HEK293T (cell line): ENCODE measurements at regions not wholly inside any gene's neighbourhood (a gene's known extent, or its start where the extent isn't known, plus 50 kb on each side); places are given as distances from the start of the nearest gene placed in this dataset.

ENCODE experiments used
- CTCF ChIA-PET: fragments of 350-600 bp; formaldehyde crosslinking; extraction: SDS; loops from one replicate; lab custom pipeline; 2021; ENCODE audit warnings: antibody characterized with exemption, inconsistent platforms; lab: Yijun Ruan, JAX
- POLR2A ChIA-PET: fragments of 350-600 bp; formaldehyde crosslinking; extraction: SDS; loops from one replicate; lab custom pipeline; 2020; ENCODE audit warnings: antibody characterized with exemption, inconsistent platforms; lab: Yijun Ruan, JAX
- DNase-seq: peaks from one replicate; pipeline ENCODE4 v3.0.0; 2012; ENCODE audit warnings: mixed read lengths; ENCODE audit errors: extremely low spot score
- ARNT ChIP-seq: fragments of 450-650 bp; IDR thresholded peaks from 2 replicates; pipeline ENCODE4 v1.6.1; 2017; ENCODE audit warnings: mild to moderate bottlenecking
- BHLHE40 ChIP-seq: fragments of 450-650 bp; IDR thresholded peaks from 2 replicates; pipeline ENCODE4 v1.6.1; 2016; ENCODE audit warnings: mild to moderate bottlenecking, moderate library complexity, borderline replicate concordance
- CTBP1 ChIP-seq: fragments of 450-650 bp; IDR thresholded peaks from 2 replicates; pipeline ENCODE4 v1.6.1; 2016; ENCODE audit warnings: borderline replicate concordance
- ELF4 ChIP-seq: fragments of 450-650 bp; IDR thresholded peaks from 2 replicates; pipeline ENCODE4 v1.6.1; 2017; ENCODE audit warnings: antibody characterized with exemption
- FOXA1 ChIP-seq: fragments of 450-650 bp; IDR thresholded peaks from 2 replicates; pipeline ENCODE4 v1.6.1; 2016; ENCODE audit warnings: mild to moderate bottlenecking
- FOXK2 ChIP-seq: fragments of 450-650 bp; IDR thresholded peaks from 2 replicates; pipeline ENCODE4 v1.6.1; 2016; ENCODE audit warnings: mild to moderate bottlenecking
- FOXM1 ChIP-seq: fragments of 450-650 bp; IDR thresholded peaks from 2 replicates; pipeline ENCODE4 v1.6.1; 2017; ENCODE audit warnings: mild to moderate bottlenecking, borderline replicate concordance
- HDGF ChIP-seq: fragments of 450-650 bp; IDR thresholded peaks from 2 replicates; pipeline ENCODE4 v1.6.1; 2017; ENCODE audit warnings: antibody characterized with exemption, borderline replicate concordance
- L3MBTL2 ChIP-seq: fragments of 450-650 bp; conservative IDR thresholded peaks from 2 replicates; pipeline ENCODE4 v1.6.1; 2016; ENCODE audit warnings: mild to moderate bottlenecking
- LEF1 ChIP-seq: fragments of 450-650 bp; IDR thresholded peaks from 2 replicates; pipeline ENCODE4 v1.6.1; 2017; ENCODE audit warnings: mild to moderate bottlenecking, borderline replicate concordance
- NFRKB ChIP-seq: fragments of 450-650 bp; IDR thresholded peaks from 2 replicates; pipeline ENCODE4 v1.6.1; 2016; ENCODE audit warnings: mild to moderate bottlenecking, moderate library complexity
- SP1 ChIP-seq: fragments of 450-650 bp; IDR thresholded peaks from 2 replicates; pipeline ENCODE4 v1.6.1; 2017
- SUZ12 ChIP-seq: fragments of 450-650 bp; IDR thresholded peaks from 2 replicates; pipeline ENCODE4 v1.6.1; 2016; ENCODE audit warnings: mild to moderate bottlenecking
- TARDBP ChIP-seq: fragments of 450-650 bp; IDR thresholded peaks from 2 replicates; pipeline ENCODE4 v1.6.1; 2016
- ZNF384 ChIP-seq: fragments of 450-650 bp; IDR thresholded peaks from 2 replicates; pipeline ENCODE4 v1.6.1; 2016
- TF ChIP-seq, protein P1 (sequence below): fragments of 450-650 bp; IDR thresholded peaks from 2 replicates; pipeline ENCODE4 v1.6.1; 2016

DNA sequence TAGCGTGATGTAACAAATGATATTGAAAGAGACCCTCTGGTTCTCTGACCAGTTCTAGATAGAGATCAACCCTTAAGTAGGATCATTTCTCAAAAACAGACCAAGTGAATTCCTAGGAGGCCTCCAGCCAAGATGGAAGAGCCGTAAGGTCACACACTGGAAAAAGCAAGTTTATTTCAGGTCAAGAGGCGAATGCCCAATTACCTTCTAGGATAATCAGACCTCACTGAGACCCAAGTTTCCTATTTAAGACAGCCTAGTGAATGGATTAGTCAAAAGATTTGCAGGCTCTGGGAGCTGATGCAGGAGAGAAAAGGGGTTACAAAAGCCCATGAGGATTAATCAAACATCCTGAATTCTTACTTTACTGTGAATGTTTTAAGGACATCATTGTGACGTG lies 486.1 kb upstream of the NRP1 start:
- DNase-seq = no peak
- TF ChIP-seq, protein P1, sequence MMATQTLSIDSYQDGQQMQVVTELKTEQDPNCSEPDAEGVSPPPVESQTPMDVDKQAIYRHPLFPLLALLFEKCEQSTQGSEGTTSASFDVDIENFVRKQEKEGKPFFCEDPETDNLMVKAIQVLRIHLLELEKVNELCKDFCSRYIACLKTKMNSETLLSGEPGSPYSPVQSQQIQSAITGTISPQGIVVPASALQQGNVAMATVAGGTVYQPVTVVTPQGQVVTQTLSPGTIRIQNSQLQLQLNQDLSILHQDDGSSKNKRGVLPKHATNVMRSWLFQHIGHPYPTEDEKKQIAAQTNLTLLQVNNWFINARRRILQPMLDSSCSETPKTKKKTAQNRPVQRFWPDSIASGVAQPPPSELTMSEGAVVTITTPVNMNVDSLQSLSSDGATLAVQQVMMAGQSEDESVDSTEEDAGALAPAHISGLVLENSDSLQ = no peak
- no peak for TF ChIP-seq BHLHE40
- TF ChIP-seq ARNT = no peak
- POLR2A ChIA-PET = no interaction called here
- CTCF ChIA-PET = no interaction called here

DNA sequence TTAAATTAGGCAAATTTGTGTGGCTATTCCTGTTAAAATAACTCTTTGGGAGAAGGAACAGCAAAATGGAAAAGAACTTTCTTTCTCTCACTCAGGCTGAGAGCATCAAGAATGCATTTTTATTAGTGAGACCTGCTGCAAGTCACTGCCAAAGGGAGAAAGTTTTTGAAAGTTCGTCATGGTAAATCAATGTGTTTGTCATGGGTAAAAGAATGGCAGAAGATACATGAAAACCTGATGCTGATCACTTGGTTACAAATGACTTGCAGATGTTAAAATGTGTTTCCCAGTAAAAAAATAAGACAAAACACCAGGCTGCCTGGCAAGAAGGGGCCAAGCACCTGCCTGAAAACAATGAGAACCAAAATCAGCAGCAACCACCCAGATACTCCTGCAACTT lies 484.7 kb upstream of the NRP1 start:
- ChIA-PET POLR2A (no interaction called here), CTCF (no interaction called here)
- TF ChIP-seq CTBP1 (no peak), ZNF384 (no peak), L3MBTL2 (no peak), FOXM1 (no peak)
- TF ChIP-seq, protein P1 = no peak
- DNase-seq = no peak

DNA sequence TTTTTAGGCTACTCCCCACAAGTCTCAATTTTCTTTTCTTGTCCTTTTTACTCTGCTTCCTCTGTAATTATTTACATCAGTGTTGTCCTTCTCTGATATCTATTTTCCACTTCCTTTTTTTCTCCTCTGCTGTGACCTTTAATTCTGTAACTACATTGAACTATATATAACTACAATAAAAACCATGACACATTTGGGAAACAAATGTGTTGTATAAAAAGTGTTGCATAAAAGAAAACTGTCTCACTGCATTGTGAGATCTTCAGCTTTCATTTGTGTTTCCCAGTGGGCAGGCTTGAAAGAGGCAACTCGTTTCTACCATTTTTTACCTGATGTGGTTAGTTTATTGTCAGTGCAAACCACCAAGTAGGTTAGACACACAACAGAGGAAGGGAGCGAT lies 483.9 kb upstream of the NRP1 start:
- ChIA-PET CTCF (no interaction called here), POLR2A (no interaction called here)
- no peak for TF ChIP-seq ARNT
- no peak for TF ChIP-seq NFRKB
- DNase-seq = no peak

DNA sequence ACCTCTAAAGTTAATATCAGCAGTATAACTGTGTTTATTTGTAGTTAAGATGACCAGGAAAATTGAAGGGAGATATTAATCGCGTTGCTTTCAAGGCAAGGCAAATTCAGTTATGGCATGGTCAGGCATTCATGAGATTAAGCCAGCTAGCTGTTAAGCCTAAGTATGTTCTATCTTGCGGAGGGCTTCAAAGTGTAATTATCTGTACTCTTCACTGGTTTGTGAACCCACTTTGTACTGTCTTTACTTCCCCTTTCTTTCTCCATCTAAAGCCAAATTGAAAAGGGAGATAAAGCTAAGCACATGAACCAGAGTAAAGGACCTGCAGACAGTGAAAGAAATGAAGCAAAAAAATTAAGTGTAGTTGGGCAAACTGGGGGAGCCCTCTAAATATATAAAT lies 483.1 kb upstream of the NRP1 start:
- ChIA-PET POLR2A (no interaction called here), CTCF (no interaction called here)
- no peak for DNase-seq
- no peak for TF ChIP-seq ZNF384
- no peak for TF ChIP-seq LEF1
- no peak for TF ChIP-seq SP1
- TF ChIP-seq, protein P1 = no peak
- TF ChIP-seq CTBP1 = no peak
- no peak for TF ChIP-seq NFRKB
- TF ChIP-seq BHLHE40 = no peak
- no peak for TF ChIP-seq FOXK2
- no peak for TF ChIP-seq FOXM1
- TF ChIP-seq ELF4 = no peak
- no peak for TF ChIP-seq SUZ12
- TF ChIP-seq FOXA1 = no peak
- TF ChIP-seq L3MBTL2 = no peak
- no peak for TF ChIP-seq TARDBP
- no peak for TF ChIP-seq HDGF
- TF ChIP-seq ARNT = no peak

DNA sequence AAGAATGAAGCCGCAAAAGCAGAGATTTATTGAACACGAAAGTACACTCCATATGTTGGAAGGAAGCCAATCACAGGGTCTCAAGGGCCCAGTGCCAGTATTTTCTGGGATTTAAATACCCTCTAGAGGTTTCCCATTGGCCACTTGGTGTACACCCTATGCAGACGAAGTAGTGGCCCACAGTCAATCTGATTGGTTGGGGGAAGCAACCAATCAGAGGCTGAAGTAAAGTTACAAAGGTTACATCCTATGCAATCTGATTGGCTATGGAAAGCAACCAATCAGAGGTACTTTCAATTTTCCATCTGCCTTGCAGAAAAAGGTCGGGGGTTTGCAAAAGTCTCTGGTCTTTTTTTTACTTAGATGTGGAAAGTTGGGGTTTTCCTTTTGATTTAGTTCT lies 481.3 kb upstream of the NRP1 start:
- DNase-seq = no peak
- TF ChIP-seq FOXK2 (no peak), L3MBTL2 (no peak), ELF4 (no peak), FOXM1 (no peak), ZNF384 (no peak), SP1 (no peak), SUZ12 (no peak), LEF1 (no peak), BHLHE40 (no peak), CTBP1 (no peak), NFRKB (no peak), ARNT (no peak)
- TF ChIP-seq, protein P1 = no peak
- ChIA-PET POLR2A (no interaction called here), CTCF (no interaction called here)

DNA sequence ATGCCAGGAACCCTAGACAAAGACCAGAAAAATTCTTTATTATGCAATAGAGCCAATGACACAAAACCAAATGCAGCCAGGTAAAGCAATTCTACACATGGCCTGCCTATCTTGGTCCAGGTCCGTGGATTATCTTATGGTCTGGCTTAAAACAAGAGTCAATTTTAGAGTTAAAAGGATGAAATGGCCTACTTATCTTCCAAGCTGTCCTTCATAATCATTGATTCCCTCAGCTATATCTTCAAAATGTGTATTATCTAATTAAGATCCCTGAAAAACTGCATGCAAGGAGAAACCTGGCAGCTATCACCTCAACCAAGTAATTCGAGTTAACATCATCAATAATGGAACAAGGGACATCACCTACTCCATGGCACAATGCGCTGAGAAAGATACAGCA lies 479.4 kb upstream of the NRP1 start:
- ChIA-PET CTCF (no interaction called here), POLR2A (no interaction called here)
- no peak for DNase-seq
- no peak for TF ChIP-seq FOXM1
- no peak for TF ChIP-seq HDGF
- no peak for TF ChIP-seq ZNF384
- TF ChIP-seq ARNT = no peak
- TF ChIP-seq L3MBTL2 = no peak
- TF ChIP-seq ELF4 = no peak
- TF ChIP-seq LEF1 = no peak

DNA sequence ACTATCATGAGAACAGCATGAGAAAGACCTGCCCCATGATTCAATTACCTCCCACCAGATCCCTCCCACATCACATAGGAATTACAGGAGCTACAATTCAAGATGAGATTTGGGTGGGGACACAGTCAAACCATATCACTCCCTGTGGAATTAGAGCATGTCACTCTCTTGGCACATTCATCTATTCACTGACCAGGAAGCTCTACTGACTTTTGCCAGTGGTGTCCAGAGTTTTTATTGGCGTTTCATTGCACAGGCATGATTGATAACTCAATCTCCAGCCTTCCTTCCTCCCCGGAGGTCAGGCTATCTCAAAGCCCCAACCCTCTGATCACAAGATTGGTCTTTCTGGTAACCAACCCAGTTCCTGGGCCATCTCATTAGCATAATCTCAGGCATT lies 478.9 kb upstream of the NRP1 start:
- TF ChIP-seq ZNF384 (no peak), FOXM1 (no peak), FOXA1 (no peak), TARDBP (no peak), L3MBTL2 (no peak), LEF1 (no peak), CTBP1 (no peak), BHLHE40 (no peak), FOXK2 (no peak), ELF4 (no peak), HDGF (no peak)
- TF ChIP-seq, protein P1 = no peak
- CTCF ChIA-PET = no interaction called here
- DNase-seq = no peak
- POLR2A ChIA-PET = no interaction called here
